HG03280 (cell line): ENCODE measurements at regions not wholly inside any gene's neighbourhood (a gene's known extent, or its start where the extent isn't known, plus 50 kb on each side); places are given as distances from the start of the nearest gene placed in this dataset.

Experiments
- ATAC-seq: cut with Tn5 transposase; IDR thresholded peaks from one replicate; pipeline ENCODE4 v1.9.1; 2021; ENCODE audit warnings: mild to moderate bottlenecking, moderate library complexity; ENCODE audit not compliant: unreplicated experiment

GRCh38 chr1:239816081-239816782 is 275.5 kb upstream of the FMN2 start:
- no peak for ATAC-seq

- no peak for ATAC-seq
These were observed 274.4 kb upstream of the FMN2 start for GRCh38 chr1:239817276-239817675.

DNA sequence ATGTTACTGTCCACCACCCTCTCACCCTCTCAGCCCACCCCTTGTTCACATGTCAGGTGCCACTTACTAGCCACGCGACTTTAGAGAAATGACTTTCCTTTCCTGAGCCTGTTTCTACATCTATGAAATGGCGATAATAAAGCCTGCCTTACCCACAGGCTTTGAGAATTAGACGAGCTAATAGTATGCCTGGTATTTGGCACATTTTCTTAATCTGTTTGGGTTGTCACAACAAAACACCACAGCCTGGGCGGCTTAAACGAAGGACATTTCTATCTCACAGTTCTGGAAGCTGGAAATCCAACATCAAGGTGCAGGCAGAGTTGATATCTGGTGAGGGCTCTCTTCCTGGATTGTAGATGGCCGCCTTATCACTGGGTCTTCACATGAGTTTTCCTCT is 273.9 kb upstream of the FMN2 start:
- no peak for ATAC-seq

DNA sequence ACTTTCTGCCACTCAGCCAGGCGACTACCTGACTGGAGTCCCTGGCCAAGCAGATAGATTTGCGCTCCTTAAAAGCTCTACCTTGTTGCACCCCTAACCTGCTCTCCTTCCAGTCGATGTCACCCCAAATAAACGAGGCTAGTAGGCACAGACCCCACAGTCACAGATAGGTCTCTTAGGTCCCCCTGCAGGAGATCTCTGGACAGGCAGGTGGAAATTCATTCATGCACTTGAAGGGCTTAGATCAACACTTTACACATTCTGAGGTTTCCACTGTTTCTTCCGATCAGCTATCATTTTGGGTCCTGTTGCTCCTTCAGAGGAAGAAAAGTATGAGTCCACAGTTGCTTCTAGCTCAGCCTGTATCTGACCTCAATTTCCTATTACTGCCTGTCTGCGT is 272.6 kb upstream of the FMN2 start:
- ATAC-seq = no peak

- ATAC-seq = no peak
These were observed 271.9 kb upstream of the FMN2 start for GRCh38 chr1:239819756-239820250.

DNA sequence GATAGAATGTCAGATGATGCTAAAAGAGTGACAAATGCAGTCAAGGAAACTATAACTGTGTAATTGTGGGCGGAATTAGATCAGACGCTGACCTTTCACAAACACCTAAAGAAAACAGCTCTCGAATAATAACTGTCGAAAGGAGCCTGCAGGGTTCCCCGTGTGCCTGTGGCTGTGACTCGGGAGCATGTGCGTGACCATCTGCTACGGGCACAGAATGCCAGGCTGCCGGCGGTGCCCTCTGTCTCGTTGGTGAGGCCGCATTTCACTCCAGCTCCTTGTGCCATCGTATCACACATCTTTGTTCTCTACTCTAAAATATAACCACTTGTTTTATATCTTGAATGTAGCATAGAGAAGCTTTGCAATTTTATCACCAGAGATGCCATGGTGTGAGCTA is 267.8 kb upstream of the FMN2 start:
- ATAC-seq = no peak

GRCh38 chr1:239826211-239826610 is 265.5 kb upstream of the FMN2 start:
- ATAC-seq = no peak

GRCh38 chr1:239826736-239827135 is 264.9 kb upstream of the FMN2 start:
- no peak for ATAC-seq

GRCh38 chr1:239829535-239829934 is 262.1 kb upstream of the FMN2 start:
- no peak for ATAC-seq

GRCh38 chr1:239831577-239832355 is 259.9 kb upstream of the FMN2 start:
- ATAC-seq = no peak

DNA sequence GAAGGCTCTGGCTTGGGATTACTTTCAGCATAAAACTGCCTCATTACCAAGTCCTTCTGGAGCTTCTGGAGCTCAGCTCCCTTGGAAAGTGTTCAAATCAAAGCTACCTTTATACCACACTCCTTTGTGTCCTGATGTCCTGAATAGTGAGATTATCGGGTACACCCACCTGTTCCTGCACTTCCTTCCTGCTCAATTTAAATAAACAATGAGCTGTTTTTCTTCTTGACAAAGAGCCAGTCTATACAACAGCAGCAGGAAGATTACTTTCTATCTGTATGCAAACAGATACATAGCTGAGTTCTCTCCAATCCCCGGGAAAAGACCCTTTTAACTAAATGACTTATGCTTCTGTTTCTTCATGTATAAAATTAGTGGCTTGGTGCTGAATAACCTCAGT is 258.0 kb upstream of the FMN2 start:
- ATAC-seq = no peak

DNA sequence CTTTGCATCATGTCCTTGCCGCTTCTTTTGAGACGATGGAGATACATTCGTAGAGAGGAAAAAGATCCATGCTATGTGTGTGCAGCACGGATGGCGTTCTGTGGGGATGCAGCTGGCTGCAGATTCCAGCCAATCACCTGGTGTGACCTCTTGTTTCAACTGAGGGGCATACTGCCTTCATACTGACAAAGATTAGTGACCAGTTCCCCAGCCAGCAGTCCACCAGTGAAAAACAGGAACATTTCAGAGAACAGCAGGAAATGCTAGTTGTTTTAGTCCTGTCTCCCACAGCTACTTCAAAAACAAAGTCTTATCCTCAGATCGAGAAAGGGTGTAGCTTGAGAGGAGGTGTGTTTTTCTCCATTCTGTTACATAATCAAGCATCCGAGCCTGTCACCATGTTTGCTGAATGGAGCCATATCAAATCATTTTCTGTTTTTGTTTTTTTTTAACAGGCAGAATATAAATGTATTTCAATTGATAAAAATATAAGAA is 255.7 kb upstream of the FMN2 start:
- ATAC-seq = no peak

GRCh38 chr1:239840336-239840735 is 251.3 kb upstream of the FMN2 start:
- no peak for ATAC-seq

- ATAC-seq = no peak
These were observed 250.9 kb upstream of the FMN2 start for GRCh38 chr1:239840790-239841189.

- no peak for ATAC-seq
These were observed 250.1 kb upstream of the FMN2 start for GRCh38 chr1:239841631-239842030.

DNA sequence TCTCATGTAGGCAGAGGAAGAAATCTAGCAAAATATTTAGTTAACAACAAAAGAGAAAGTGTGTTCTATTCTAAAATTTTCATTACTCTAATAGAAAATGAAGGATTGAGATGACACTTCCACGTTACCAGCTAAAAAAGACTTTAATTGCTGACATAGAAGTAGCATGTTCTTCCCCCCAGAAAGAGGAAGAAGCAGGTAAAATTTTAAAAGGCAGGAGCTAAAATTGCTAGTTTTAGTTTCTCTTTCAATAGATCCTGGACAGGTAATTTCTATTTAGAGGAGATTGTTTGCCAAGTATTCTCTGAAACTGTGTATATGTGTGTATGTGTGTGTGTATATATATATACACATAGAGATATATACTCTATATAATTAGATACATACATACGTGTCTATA is 248.1 kb upstream of the FMN2 start:
- no peak for ATAC-seq

DNA sequence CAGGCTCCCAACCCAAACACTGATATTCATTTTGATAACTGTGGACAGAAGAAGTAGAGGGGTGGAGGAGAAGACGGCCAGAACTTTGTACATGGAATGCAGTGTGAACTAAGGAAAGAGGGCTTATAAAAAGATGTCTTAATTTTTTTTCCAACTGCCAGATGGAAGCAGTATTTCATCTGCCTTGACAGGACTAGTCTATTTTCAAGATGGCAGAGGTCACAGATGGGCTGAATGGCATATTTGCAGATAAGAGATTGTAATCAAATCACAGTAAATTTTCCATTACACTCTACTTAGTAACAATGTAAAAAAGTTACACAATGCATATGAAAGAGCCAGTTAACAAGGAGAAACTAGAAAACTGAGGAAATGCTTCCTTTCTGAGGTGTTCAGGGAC is 246.8 kb upstream of the FMN2 start:
- no peak for ATAC-seq

GRCh38 chr1:239854922-239855321 is 236.8 kb upstream of the FMN2 start:
- ATAC-seq = no peak

GRCh38 chr1:239856067-239856466 is 235.6 kb upstream of the FMN2 start:
- ATAC-seq = no peak

GRCh38 chr1:239856924-239857323 is 234.8 kb upstream of the FMN2 start:
- ATAC-seq = no peak

DNA sequence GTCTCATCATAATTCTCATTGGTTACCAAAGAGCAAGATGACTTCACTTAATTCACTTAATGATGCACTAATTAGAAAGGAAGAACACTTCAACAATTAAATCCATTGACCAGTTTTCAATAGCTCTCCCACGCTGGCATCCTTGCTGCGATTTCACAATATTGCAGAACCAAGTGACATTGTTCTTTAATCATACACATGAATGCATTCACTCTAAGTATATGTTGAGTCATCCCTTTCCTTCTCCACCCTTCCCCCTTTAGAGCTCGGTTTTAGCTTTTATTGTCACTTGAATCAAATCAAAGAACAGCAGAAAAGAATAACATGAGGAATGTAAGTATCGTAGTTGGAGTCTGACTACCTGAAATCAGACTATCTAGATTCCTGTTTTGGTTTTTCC is 233.6 kb upstream of the FMN2 start:
- ATAC-seq = no peak

DNA sequence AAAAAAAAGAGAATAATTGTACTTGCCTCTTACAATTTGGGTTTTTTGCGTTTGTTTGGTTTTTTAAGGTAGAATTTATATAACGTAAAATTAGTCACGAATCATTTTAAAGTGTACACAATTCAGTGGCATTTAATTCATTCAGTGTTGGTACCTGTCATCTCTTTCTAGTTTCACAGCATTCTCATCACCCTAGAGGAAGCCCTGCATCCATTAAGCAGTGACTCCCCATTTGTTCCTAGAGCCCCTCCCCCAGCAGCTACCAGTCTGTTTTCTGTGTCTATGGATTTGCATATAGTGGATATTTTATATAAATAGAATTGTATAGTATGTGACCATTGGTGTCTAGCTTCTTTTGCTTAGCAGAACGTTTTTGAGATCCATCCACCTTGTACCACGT is 233.2 kb upstream of the FMN2 start:
- ATAC-seq = no peak
